Keratinocyte (primary cell): ENCODE measurements at regions not wholly inside any gene's neighbourhood (a gene's known extent, or its start where the extent isn't known, plus 50 kb on each side); places are given as distances from the start of the nearest gene placed in this dataset.

Experiments used
- DNase-seq: peaks from one replicate; pipeline ENCODE4 v3.0.0-alpha.2; 2011; ENCODE audit warnings: low read depth, missing footprints, low spot score
- FAIRE-seq: peaks from 2 replicates; lab custom pipeline; 2011; peaks lifted over from hg19 to GRCh38; lab: Jason Lieb, UNC
- H2AFZ ChIP-seq: 2 replicates; pipeline ENCODE4 v1.6.0; 2012; ENCODE audit warnings: low read length, control low read depth, inconsistent platforms; ENCODE audit not compliant: control insufficient read depth
- H3K27ac ChIP-seq: 2 replicates; pipeline ENCODE4 v1.5.1; 2011; ENCODE audit warnings: low read length; ENCODE audit not compliant: control insufficient read depth, insufficient read depth
- H3K27me3 ChIP-seq: 3 replicates; pipeline ENCODE4 v1.6.0; 2011; ENCODE audit warnings: low read length; ENCODE audit not compliant: control insufficient read depth, insufficient read depth; ENCODE audit errors: extremely low read depth
- H3K36me3 ChIP-seq, 2 experiments: 2 replicates in 1 of 2; 3 replicates in 1 of 2; pipeline ENCODE4 v1.5.1; 2011; ENCODE audit warnings: low read length in 2 of 2, mild to moderate bottlenecking in 1 of 2; ENCODE audit not compliant: control insufficient read depth in 2 of 2, insufficient read depth in 2 of 2; ENCODE audit errors: extremely low read depth in 1 of 2
- H3K4me1 ChIP-seq: 3 replicates; pipeline ENCODE4 v1.5.1; 2011; ENCODE audit warnings: low read length; ENCODE audit not compliant: control insufficient read depth, insufficient read depth; ENCODE audit errors: extremely low read depth
- H3K4me2 ChIP-seq: 3 replicates; pipeline ENCODE4 v1.6.0; 2011; ENCODE audit warnings: low read depth, low read length; ENCODE audit not compliant: control insufficient read depth, insufficient read depth; ENCODE audit errors: extremely low read depth
- H3K4me3 ChIP-seq, 3 experiments: fragments of 200-600 bp in 1 of 3; sonication (generic) in 1 of 3; 2 replicates in 2 of 3; 3 replicates in 1 of 3; pipeline ENCODE4 v1.5.1; 2011 to 2016; ENCODE audit warnings: low read length in 3 of 3, mild to moderate bottlenecking in 3 of 3, control low read depth in 2 of 3, inconsistent platforms in 1 of 3, low read depth in 1 of 3, mixed read lengths in 1 of 3, mixed run types in 1 of 3, moderate library complexity in 1 of 3; ENCODE audit not compliant: control insufficient read depth in 2 of 3, insufficient read depth in 2 of 3; ENCODE audit errors: extremely low read depth in 1 of 3
- H3K79me2 ChIP-seq: 2 replicates; pipeline ENCODE4 v1.6.0; 2012; ENCODE audit warnings: low read length; ENCODE audit not compliant: control insufficient read depth, insufficient read depth
- H3K9ac ChIP-seq: 3 replicates; pipeline ENCODE4 v1.6.0; 2011; ENCODE audit warnings: low read length; ENCODE audit not compliant: control insufficient read depth, insufficient read depth; ENCODE audit errors: extremely low read depth
- H3K9me1 ChIP-seq: 3 replicates; pipeline ENCODE4 v1.6.0; 2011; ENCODE audit warnings: low read length; ENCODE audit not compliant: control insufficient read depth, insufficient read depth; ENCODE audit errors: extremely low read depth
- H3K9me3 ChIP-seq: 2 replicates; pipeline ENCODE4 v1.5.1; 2012; ENCODE audit warnings: low read depth, low read length; ENCODE audit not compliant: control insufficient read depth
- H4K20me1 ChIP-seq: 3 replicates; pipeline ENCODE4 v1.6.0; 2011; ENCODE audit warnings: low read length; ENCODE audit not compliant: control insufficient read depth, insufficient read depth; ENCODE audit errors: extremely low read depth
- EZH2 ChIP-seq: IDR thresholded peaks from one replicate; pipeline ENCODE4 v1.6.1; 2012; ENCODE audit warnings: inconsistent platforms, mild to moderate bottlenecking, low read length, moderate library complexity
- dilution Hi-C: fragments of 300-500 bp; cut with MboI; formaldehyde crosslinking; loops from one replicate; pipeline ENCODE4 v1.7.0; 2020; ENCODE audit warnings: low sequenced_read_pairs; ENCODE audit not compliant: extremely low pct_ligation_motif_present
- TF ChIP-seq, protein P1 (sequence below), 3 experiments: IDR thresholded peaks in 1 of 3; conservative IDR thresholded peaks in 1 of 3; optimal IDR thresholded peaks in 1 of 3; 2 replicates in 2 of 3; 3 replicates in 1 of 3; pipeline versions ENCODE3 to v1.5.1; 2011; ENCODE audit warnings: low read length in 3 of 3, mild to moderate bottlenecking in 3 of 3, moderate library complexity in 2 of 3, control low read depth in 1 of 3, inconsistent platforms in 1 of 3; ENCODE audit not compliant: insufficient read depth in 2 of 3; ENCODE audit errors: extremely low read depth in 1 of 3

DNA sequence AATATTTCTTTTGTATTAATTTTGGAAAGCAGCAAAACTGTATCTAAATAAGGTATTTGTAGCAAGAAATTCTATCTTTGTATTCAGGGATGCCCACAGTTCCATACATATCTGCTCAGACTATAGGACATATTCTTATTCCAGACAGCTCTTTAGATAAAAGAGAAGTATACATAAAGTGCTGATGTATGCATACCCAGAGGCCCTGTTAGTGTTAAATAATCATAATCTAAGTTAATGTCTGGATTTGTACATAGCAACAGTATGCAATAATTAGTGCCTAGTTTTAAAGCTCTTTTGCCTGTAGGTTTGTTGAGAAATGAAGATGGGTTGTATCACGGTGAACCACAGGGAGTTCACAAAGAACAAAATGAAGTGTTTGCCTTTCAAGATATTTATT lies 428.0 kb upstream of the RGPD4 start:
- Histone ChIP-seq H3K4me2 (no peak overlapping the region), H3K36me3 (no peaks in the 10 kb centered on the region), H3K4me3 (no peak overlapping the region), H3K79me2 (no peaks in the 10 kb centered on the region), H3K4me1 (no peaks in the 10 kb centered on the region), H4K20me1 (no peaks in the 10 kb centered on the region), H3K9ac (no peak overlapping the region), H2AFZ (no peak overlapping the region), H3K27ac (no peak overlapping the region), H3K9me3 (no peaks in the 10 kb centered on the region), H3K27me3 (no peaks in the 10 kb centered on the region), H3K9me1 (no peaks in the 10 kb centered on the region)
- dilution Hi-C loops, result no loop called here
- DNase-seq (no peak), FAIRE-seq (no peak)
- TF ChIP-seq, protein P1, sequence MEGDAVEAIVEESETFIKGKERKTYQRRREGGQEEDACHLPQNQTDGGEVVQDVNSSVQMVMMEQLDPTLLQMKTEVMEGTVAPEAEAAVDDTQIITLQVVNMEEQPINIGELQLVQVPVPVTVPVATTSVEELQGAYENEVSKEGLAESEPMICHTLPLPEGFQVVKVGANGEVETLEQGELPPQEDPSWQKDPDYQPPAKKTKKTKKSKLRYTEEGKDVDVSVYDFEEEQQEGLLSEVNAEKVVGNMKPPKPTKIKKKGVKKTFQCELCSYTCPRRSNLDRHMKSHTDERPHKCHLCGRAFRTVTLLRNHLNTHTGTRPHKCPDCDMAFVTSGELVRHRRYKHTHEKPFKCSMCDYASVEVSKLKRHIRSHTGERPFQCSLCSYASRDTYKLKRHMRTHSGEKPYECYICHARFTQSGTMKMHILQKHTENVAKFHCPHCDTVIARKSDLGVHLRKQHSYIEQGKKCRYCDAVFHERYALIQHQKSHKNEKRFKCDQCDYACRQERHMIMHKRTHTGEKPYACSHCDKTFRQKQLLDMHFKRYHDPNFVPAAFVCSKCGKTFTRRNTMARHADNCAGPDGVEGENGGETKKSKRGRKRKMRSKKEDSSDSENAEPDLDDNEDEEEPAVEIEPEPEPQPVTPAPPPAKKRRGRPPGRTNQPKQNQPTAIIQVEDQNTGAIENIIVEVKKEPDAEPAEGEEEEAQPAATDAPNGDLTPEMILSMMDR (optimal IDR thresholded peaks at IDR 0.05 in 1 of 3, IDR thresholded peaks at IDR 0.05 in 1 of 3, conservative IDR thresholded peaks at IDR 0.05 in 1 of 3; ENCODE audit: extremely low read depth in 1 of 3, insufficient read depth in 2 of 3, low read length in 3 of 3), result no peak
- no peak for TF ChIP-seq EZH2

DNA sequence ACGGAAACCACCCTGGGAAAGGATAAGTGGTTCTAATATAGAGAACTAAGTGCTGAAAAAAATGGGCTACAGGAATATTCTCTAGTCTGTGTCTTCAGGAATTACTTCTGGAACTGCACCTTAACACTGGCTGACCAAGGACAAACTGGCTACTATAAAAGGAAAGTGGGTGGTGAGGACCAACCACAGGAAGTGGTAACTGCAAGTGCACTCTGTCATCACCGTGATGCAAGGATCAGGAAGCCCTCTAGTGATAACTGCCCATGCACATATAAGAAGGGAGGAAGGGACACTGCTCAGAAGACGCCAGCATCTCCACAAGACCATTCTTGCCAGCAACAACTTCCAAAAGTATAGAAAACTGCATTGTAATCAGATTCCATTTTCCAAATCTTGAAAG lies 424.4 kb upstream of the RGPD4 start:
- H3K4me1 ChIP-seq, result no peaks in the 10 kb centered on the region
- dilution Hi-C loops, result no loop called here
- H3K36me3 ChIP-seq, result no peaks in the 10 kb centered on the region
- H3K27me3 ChIP-seq, result no peaks in the 10 kb centered on the region
- no peak overlapping the region for H3K27ac ChIP-seq
- no peaks in the 10 kb centered on the region for H3K79me2 ChIP-seq
- no peaks in the 10 kb centered on the region for H4K20me1 ChIP-seq
- H3K4me2 ChIP-seq, result no peak overlapping the region
- TF ChIP-seq, protein P1 (optimal IDR thresholded peaks at IDR 0.05 in 1 of 3, IDR thresholded peaks at IDR 0.05 in 1 of 3, conservative IDR thresholded peaks at IDR 0.05 in 1 of 3; ENCODE audit: extremely low read depth in 1 of 3, insufficient read depth in 2 of 3, low read length in 3 of 3), result no peak
- TF ChIP-seq EZH2, result no peak
- H3K9ac ChIP-seq, result no peak overlapping the region
- no peaks in the 10 kb centered on the region for H3K9me3 ChIP-seq
- no peak overlapping the region for H3K4me3 ChIP-seq
- FAIRE-seq, result no peak
- no peak for DNase-seq
- H2AFZ ChIP-seq, result no peak overlapping the region
- H3K9me1 ChIP-seq, result no peaks in the 10 kb centered on the region
